NT2/D1 (cell line): ENCODE measurements at regions not wholly inside any gene's neighbourhood (a gene's known extent, or its start where the extent isn't known, plus 50 kb on each side); places are given as distances from the start of the nearest gene placed in this dataset.

Source experiments
- DNase-seq: peaks from one replicate; pipeline ENCODE4 v3.0.0-alpha.2; 2011; ENCODE audit warnings: low read depth, low spot score
- H3K27me3 ChIP-seq: 2 replicates; pipeline ENCODE4 v1.6.0; 2011; ENCODE audit warnings: mild to moderate bottlenecking; ENCODE audit not compliant: insufficient read length, insufficient read depth
- H3K36me3 ChIP-seq: 2 replicates; pipeline ENCODE4 v1.6.1; 2011; ENCODE audit warnings: mild to moderate bottlenecking, low read length, mixed read lengths; ENCODE audit not compliant: insufficient read depth, insufficient read length
- H3K4me1 ChIP-seq: 2 replicates; pipeline ENCODE4 v1.5.1; 2011; ENCODE audit not compliant: insufficient read depth, insufficient read length
- H3K4me3 ChIP-seq: 2 replicates; pipeline ENCODE4 v1.5.1; 2011; ENCODE audit warnings: low read depth; ENCODE audit not compliant: insufficient read length
- H3K9ac ChIP-seq: 2 replicates; pipeline ENCODE4 v1.6.0; 2011; ENCODE audit warnings: low read depth; ENCODE audit not compliant: insufficient read length
- H3K9me3 ChIP-seq: 2 replicates; pipeline ENCODE4 v1.5.1; 2011; ENCODE audit warnings: mild to moderate bottlenecking, low read length; ENCODE audit not compliant: insufficient read depth
- SUZ12 ChIP-seq: IDR thresholded peaks from 2 replicates; pipeline ENCODE4 v1.6.1; 2011; ENCODE audit not compliant: insufficient read length, insufficient read depth; ENCODE audit errors: extremely low read depth
- YY1 ChIP-seq: IDR thresholded peaks from 2 replicates; pipeline ENCODE4 v1.6.1; 2011; ENCODE audit not compliant: insufficient read length, insufficient read depth
- ZNF274 ChIP-seq: IDR thresholded peaks from 2 replicates; pipeline ENCODE4 v1.6.1; 2011; ENCODE audit warnings: mild to moderate bottlenecking, low read depth, low read length

GRCh38 chr9:13896047-13896446 is 417.9 kb downstream of the NFIB start:
- H3K4me1 ChIP-seq = no peaks in the 10 kb centered on the region
- H3K27me3 ChIP-seq = no peaks in the 10 kb centered on the region
- DNase-seq = no peak
- H3K36me3 ChIP-seq = no peaks in the 10 kb centered on the region
- H3K9me3 ChIP-seq = no peaks in the 10 kb centered on the region
- TF ChIP-seq ZNF274 = no peak
- TF ChIP-seq YY1 = no peak
- no peak for TF ChIP-seq SUZ12
- H3K4me3 ChIP-seq = no peak overlapping the region
- no peak overlapping the region for H3K9ac ChIP-seq

- Histone ChIP-seq H3K4me1 (no peaks in the 10 kb centered on the region), H3K27me3 (no peaks in the 10 kb centered on the region), H3K36me3 (no peaks in the 10 kb centered on the region), H3K4me3 (no peak overlapping the region), H3K9me3 (no peaks in the 10 kb centered on the region; the same call in 1 of the 2 replicates), H3K9ac (no peak overlapping the region)
- TF ChIP-seq YY1 (no peak), SUZ12 (no peak), ZNF274 (no peak)
- DNase-seq = no peak
Observed at GRCh38 chr9:13885258-13885657, 428.7 kb downstream of the NFIB start.

GRCh38 chr9:13879981-13880380 is 434.0 kb downstream of the NFIB start:
- Histone ChIP-seq H3K9me3 (no peaks in the 10 kb centered on the region; the same call in 1 of the 2 replicates), H3K36me3 (no peaks in the 10 kb centered on the region), H3K9ac (no peak overlapping the region), H3K4me3 (no peak overlapping the region), H3K27me3 (no peaks in the 10 kb centered on the region), H3K4me1 (no peaks in the 10 kb centered on the region)
- TF ChIP-seq SUZ12 (no peak), ZNF274 (no peak), YY1 (no peak)
- DNase-seq = no peak

DNA sequence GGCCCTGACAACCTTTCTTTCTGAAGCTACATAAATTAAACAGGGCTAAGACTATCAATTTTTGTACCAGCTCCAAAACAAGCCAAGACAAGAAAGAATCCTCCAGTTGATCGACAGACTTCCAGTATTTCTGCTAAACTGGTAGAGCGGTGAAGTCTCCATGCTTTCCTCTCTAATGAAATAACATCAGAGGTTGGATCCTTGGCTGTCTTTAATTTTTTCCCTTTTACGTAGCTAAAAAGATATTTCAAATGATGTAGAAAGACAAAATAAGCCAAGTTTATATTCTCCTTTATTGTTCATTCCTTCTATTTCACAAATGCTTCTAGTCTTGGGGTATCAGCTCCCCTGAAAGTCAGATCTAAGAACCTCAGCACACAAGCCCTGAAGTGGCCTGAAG is 434.9 kb downstream of the NFIB start:
- no peak overlapping the region for H3K9ac ChIP-seq

GRCh38 chr9:13878241-13878711 is 435.7 kb downstream of the NFIB start:
- Histone ChIP-seq H3K27me3 (no peaks in the 10 kb centered on the region), H3K4me1 (no peaks in the 10 kb centered on the region), H3K9ac (no peak overlapping the region), H3K9me3 (no peaks in the 10 kb centered on the region), H3K36me3 (no peaks in the 10 kb centered on the region), H3K4me3 (no peak overlapping the region)
- TF ChIP-seq SUZ12 (no peak), YY1 (no peak), ZNF274 (no peak)
- no peak for DNase-seq

More for the DNA sequence above, 434.9 kb downstream of the NFIB start:
- Histone ChIP-seq H3K4me3 (no peak overlapping the region), H3K9me3 (no peaks in the 10 kb centered on the region), H3K36me3 (no peaks in the 10 kb centered on the region), H3K4me1 (no peaks in the 10 kb centered on the region), H3K27me3 (no peaks in the 10 kb centered on the region)
- no peak for DNase-seq
- TF ChIP-seq ZNF274 = no peak
- no peak for TF ChIP-seq YY1
- TF ChIP-seq SUZ12 = no peak

DNA sequence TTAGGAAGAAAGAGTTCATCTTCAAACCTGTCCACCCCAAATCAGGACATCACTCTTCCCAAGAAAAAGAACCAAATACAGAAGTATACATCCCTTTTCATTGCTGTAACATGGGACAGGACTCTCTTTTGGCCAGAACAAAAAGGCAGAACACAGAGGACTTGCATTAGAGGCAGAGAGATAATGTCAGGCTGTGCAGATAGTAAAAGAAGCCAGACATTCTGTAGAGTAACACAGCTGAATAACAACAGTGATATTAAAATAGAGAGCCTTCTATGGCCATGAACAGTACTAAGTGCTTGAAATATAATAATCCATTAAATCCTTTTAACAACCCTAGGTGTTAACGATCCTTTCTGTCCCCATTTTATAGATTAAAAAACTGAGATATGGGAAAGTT is 437.2 kb downstream of the NFIB start:
- Histone ChIP-seq H3K9me3 (no peaks in the 10 kb centered on the region), H3K4me3 (no peak overlapping the region), H3K36me3 (no peaks in the 10 kb centered on the region), H3K27me3 (no peaks in the 10 kb centered on the region), H3K9ac (no peak overlapping the region), H3K4me1 (no peaks in the 10 kb centered on the region)
- DNase-seq = no peak
- TF ChIP-seq SUZ12 (no peak), ZNF274 (no peak), YY1 (no peak)

DNA sequence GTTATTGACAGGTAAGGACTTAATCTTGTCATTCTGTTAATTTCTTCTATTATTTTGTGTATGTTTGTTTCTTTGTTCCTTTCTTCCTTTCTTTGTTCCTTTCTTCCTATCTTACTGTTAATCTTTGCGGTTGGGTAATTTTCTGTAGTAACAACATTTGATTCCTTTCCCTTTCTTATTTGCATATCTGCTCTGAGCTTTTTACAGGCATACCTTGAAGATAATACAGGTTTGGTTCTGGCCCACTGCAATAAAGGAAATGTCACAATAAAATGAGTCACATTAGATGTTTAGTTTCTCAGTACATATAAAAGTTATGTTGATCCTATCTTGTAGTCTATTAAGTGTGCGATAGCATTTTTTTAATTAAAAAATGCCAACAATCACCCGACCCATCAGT is 440.7 kb downstream of the NFIB start:
- H3K9me3 ChIP-seq = no peaks in the 10 kb centered on the region
- DNase-seq = no peak
- no peak for TF ChIP-seq SUZ12
- no peak for TF ChIP-seq ZNF274
- TF ChIP-seq YY1 = no peak
- no peak overlapping the region for H3K9ac ChIP-seq
- H3K36me3 ChIP-seq = no peaks in the 10 kb centered on the region
- H3K27me3 ChIP-seq = no peaks in the 10 kb centered on the region
- no peak overlapping the region for H3K4me3 ChIP-seq
- H3K4me1 ChIP-seq = no peaks in the 10 kb centered on the region
